ENCODE measurements at regions not wholly inside any gene's neighbourhood (a gene's known extent, or its start where the extent isn't known, plus 50 kb on each side); places are given as distances from the start of the nearest gene placed in this dataset.

- TF ChIP-seq POLR2A (IDR thresholded peaks at IDR 0.05; ENCODE audit: low read length) (no peak), EP300 (IDR thresholded peaks at IDR 0.05) (no peak), CTCF (IDR thresholded peaks at IDR 0.05) (no peak), CEBPB (IDR thresholded peaks at IDR 0.05) (no peak), USF2 (IDR thresholded peaks at IDR 0.05) (no peak), RNF2 (IDR thresholded peaks at IDR 0.05; ENCODE audit: borderline replicate concordance, low read depth) (no peak), REST (IDR thresholded peaks at IDR 0.05) (no peak), MAFK (IDR thresholded peaks at IDR 0.05; ENCODE audit: partially characterized antibody) (no peak), KDM5A (IDR thresholded peaks at IDR 0.05) (no peak), NR3C1 (IDR thresholded peaks at IDR 0.05) (no peak), RFX5 (IDR thresholded peaks at IDR 0.05) (no peak), RAD21 (conservative IDR thresholded peaks at IDR 0.05 in 1 of 2, IDR thresholded peaks at IDR 0.05 in 1 of 2) (no peak)
- TF ChIP-seq, protein P1, sequence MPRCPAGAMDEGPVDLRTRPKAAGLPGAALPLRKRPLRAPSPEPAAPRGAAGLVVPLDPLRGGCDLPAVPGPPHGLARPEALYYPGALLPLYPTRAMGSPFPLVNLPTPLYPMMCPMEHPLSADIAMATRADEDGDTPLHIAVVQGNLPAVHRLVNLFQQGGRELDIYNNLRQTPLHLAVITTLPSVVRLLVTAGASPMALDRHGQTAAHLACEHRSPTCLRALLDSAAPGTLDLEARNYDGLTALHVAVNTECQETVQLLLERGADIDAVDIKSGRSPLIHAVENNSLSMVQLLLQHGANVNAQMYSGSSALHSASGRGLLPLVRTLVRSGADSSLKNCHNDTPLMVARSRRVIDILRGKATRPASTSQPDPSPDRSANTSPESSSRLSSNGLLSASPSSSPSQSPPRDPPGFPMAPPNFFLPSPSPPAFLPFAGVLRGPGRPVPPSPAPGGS (IDR thresholded peaks at IDR 0.05), result no peak
Measured at GRCh38 chr12:4034921-4035320, 161.7 kb upstream of the PARP11 start.
